Tibial nerve (tissue), 4 donors: ENCODE measurements at regions not wholly inside any gene's neighbourhood (a gene's known extent, or its start where the extent isn't known, plus 50 kb on each side); places are given as distances from the start of the nearest gene placed in this dataset.

Source experiments
- DNase-seq, 2 donors: peaks; one replicate each; pipeline ENCODE4 v3.0.0-alpha.2; 2019; ENCODE audit warnings: low spot score in 2 of 2
- H3K27ac ChIP-seq, 4 donors: fragments of 200-600 bp; sonication (generic) in 3 of 4; one replicate each; pipeline ENCODE4 v1.5.1; 2017 to 2019; ENCODE audit warnings: mild to moderate bottlenecking in 1 of 4
- H3K27me3 ChIP-seq, 2 donors: fragments of 200-600 bp; sonication (generic) in 1 of 2; one replicate each; pipeline versions ENCODE4 v1.5.1 to v1.6.0; 2017 to 2019
- H3K36me3 ChIP-seq, 3 donors: fragments of 200-600 bp; sonication (generic); one replicate each; pipeline ENCODE4 v1.5.1; 2018 to 2019
- H3K4me1 ChIP-seq, 4 donors: fragments of 200-600 bp; sonication (generic) in 3 of 4; one replicate each; pipeline ENCODE4 v1.5.1; 2017 to 2019
- H3K4me3 ChIP-seq, 4 donors: fragments of 200-600 bp; sonication (generic) in 3 of 4; one replicate each; pipeline ENCODE4 v1.5.1; 2017 to 2019; ENCODE audit warnings: mild to moderate bottlenecking in 1 of 4, moderate library complexity in 1 of 4
- H3K9me3 ChIP-seq, 4 donors: fragments of 200-600 bp; sonication (generic) in 3 of 4; one replicate each; pipeline ENCODE4 v1.5.1; 2017 to 2019
- CTCF ChIP-seq, 5 experiments: fragments of 200-600 bp in 3 of 5; fragments of 450-650 bp in 2 of 5; sonication (generic) in 3 of 5; IDR thresholded peaks; one replicate each; pipeline ENCODE4 v1.5.1; 2016 to 2019; ENCODE audit warnings: antibody characterized with exemption in 5 of 5, mild to moderate bottlenecking in 3 of 5, moderate library complexity in 2 of 5
- EP300 ChIP-seq, 2 donors: sonication (generic); formaldehyde crosslinking; IDR thresholded peaks; one replicate each; pipeline ENCODE4 v1.6.1; 2017; ENCODE audit warnings: antibody characterized with exemption in 2 of 2, mild to moderate bottlenecking in 1 of 2
- POLR2A ChIP-seq, 2 donors: fragments of 450-650 bp; IDR thresholded peaks; one replicate each; pipeline ENCODE4 v1.6.1; 2017; ENCODE audit warnings: antibody characterized with exemption in 2 of 2, mild to moderate bottlenecking in 2 of 2, moderate library complexity in 2 of 2
- WGBS, 2 donors: methylation state at CpG; one replicate each; pipeline ENCODE4 v1.1.5; 2018; 5-methylcytosine and 5-hydroxymethylcytosine counted together

GRCh38 chr5:91848453-91848852 lies 465.3 kb upstream of the ARRDC3 start:
- DNase-seq: no peak
- no peaks in the 10 kb centered on the region for H3K36me3 ChIP-seq
- H3K4me3 ChIP-seq: no peak overlapping the region
- H3K4me1 ChIP-seq: no peaks in the 10 kb centered on the region
- no peaks in the 10 kb centered on the region for H3K9me3 ChIP-seq
- no peak overlapping the region for H3K27ac ChIP-seq
- TF ChIP-seq POLR2A (IDR thresholded peaks at IDR 0.05) (no peak), CTCF (IDR thresholded peaks at IDR 0.05) (no peak), EP300 (IDR thresholded peaks at IDR 0.05) (no peak)
- H3K27me3 ChIP-seq: no peaks in the 10 kb centered on the region
- WGBS, 2 donors: 73 to 93% methylated on average over 3 of the region's 3 CpGs

GRCh38 chr5:91841423-91841822 lies 458.3 kb upstream of the ARRDC3 start:
- H3K9me3 ChIP-seq: no peaks in the 10 kb centered on the region
- H3K27ac ChIP-seq: no peak overlapping the region
- no peak overlapping the region for H3K4me3 ChIP-seq
- TF ChIP-seq CTCF (IDR thresholded peaks at IDR 0.05): no peak
- no peak for TF ChIP-seq EP300 (IDR thresholded peaks at IDR 0.05)
- no peak for TF ChIP-seq POLR2A (IDR thresholded peaks at IDR 0.05)
- no peak for DNase-seq
- no peaks in the 10 kb centered on the region for H3K36me3 ChIP-seq
- H3K27me3 ChIP-seq: no peaks in the 10 kb centered on the region
- H3K4me1 ChIP-seq: no peaks in the 10 kb centered on the region

GRCh38 chr5:91840412-91840811 lies 457.3 kb upstream of the ARRDC3 start:
- no peaks in the 10 kb centered on the region for H3K9me3 ChIP-seq
- H3K27me3 ChIP-seq: no peaks in the 10 kb centered on the region
- DNase-seq: no peak
- WGBS, 2 donors: 63 to 64% methylated on average over 4 of the region's 4 CpGs
- no peak for TF ChIP-seq POLR2A (IDR thresholded peaks at IDR 0.05)
- TF ChIP-seq CTCF (IDR thresholded peaks at IDR 0.05): no peak
- TF ChIP-seq EP300 (IDR thresholded peaks at IDR 0.05): no peak
- H3K36me3 ChIP-seq: no peaks in the 10 kb centered on the region
- H3K4me3 ChIP-seq: no peak overlapping the region
- no peak overlapping the region for H3K27ac ChIP-seq
- no peaks in the 10 kb centered on the region for H3K4me1 ChIP-seq

GRCh38 chr5:91839721-91840120 lies 456.6 kb upstream of the ARRDC3 start:
- TF ChIP-seq POLR2A (IDR thresholded peaks at IDR 0.05): no peak
- TF ChIP-seq CTCF (IDR thresholded peaks at IDR 0.05): no peak
- TF ChIP-seq EP300 (IDR thresholded peaks at IDR 0.05): no peak
- no peak overlapping the region for H3K4me3 ChIP-seq
- no peaks in the 10 kb centered on the region for H3K4me1 ChIP-seq
- WGBS, 2 donors: 83 to 88% methylated on average over 4 of the region's 4 CpGs
- no peaks in the 10 kb centered on the region for H3K27me3 ChIP-seq
- H3K9me3 ChIP-seq: no peaks in the 10 kb centered on the region
- H3K36me3 ChIP-seq: no peaks in the 10 kb centered on the region
- no peak overlapping the region for H3K27ac ChIP-seq
- DNase-seq: no peak

- TF ChIP-seq POLR2A (IDR thresholded peaks at IDR 0.05) (no peak), EP300 (IDR thresholded peaks at IDR 0.05) (no peak)
- Histone ChIP-seq H3K27me3 (no peaks in the 10 kb centered on the region), H3K4me1 (no peaks in the 10 kb centered on the region), H3K9me3 (no peaks in the 10 kb centered on the region), H3K27ac (no peak overlapping the region), H3K4me3 (no peak overlapping the region), H3K36me3 (no peaks in the 10 kb centered on the region)
- 61 to 66% methylated on average over 2 of the region's 2 CpGs for WGBS, 2 donors
- no peak for DNase-seq
These were observed 456.1 kb upstream of the ARRDC3 start for GRCh38 chr5:91839233-91839632.

GRCh38 chr5:91830361-91830953 lies 447.3 kb upstream of the ARRDC3 start:
- Histone ChIP-seq H3K36me3 (no peaks in the 10 kb centered on the region), H3K27ac (no peak overlapping the region), H3K4me1 (no peaks in the 10 kb centered on the region), H3K27me3 (no peaks in the 10 kb centered on the region), H3K9me3 (no peaks in the 10 kb centered on the region), H3K4me3 (no peak overlapping the region)
- WGBS, 2 donors: 86 to 93% methylated on average over 5 of the region's 5 CpGs
- TF ChIP-seq POLR2A (IDR thresholded peaks at IDR 0.05) (no peak), CTCF (IDR thresholded peaks at IDR 0.05) (no peak), EP300 (IDR thresholded peaks at IDR 0.05) (no peak)
- no peak for DNase-seq
